HG02884 (cell line): ENCODE measurements at regions not wholly inside any gene's neighbourhood (a gene's known extent, or its start where the extent isn't known, plus 50 kb on each side); places are given as distances from the start of the nearest gene placed in this dataset.

Source experiments
- ATAC-seq: cut with Tn5 transposase; IDR thresholded peaks from one replicate; pipeline ENCODE4 v1.9.1; 2021; ENCODE audit warnings: mild to moderate bottlenecking, moderate library complexity; ENCODE audit not compliant: unreplicated experiment

GRCh38 chr13:100941377-100942368 is 267.1 kb upstream of the TMTC4 start:
- no peak for ATAC-seq

GRCh38 chr13:100940658-100941057 is 266.1 kb upstream of the TMTC4 start:
- no peak for ATAC-seq

DNA sequence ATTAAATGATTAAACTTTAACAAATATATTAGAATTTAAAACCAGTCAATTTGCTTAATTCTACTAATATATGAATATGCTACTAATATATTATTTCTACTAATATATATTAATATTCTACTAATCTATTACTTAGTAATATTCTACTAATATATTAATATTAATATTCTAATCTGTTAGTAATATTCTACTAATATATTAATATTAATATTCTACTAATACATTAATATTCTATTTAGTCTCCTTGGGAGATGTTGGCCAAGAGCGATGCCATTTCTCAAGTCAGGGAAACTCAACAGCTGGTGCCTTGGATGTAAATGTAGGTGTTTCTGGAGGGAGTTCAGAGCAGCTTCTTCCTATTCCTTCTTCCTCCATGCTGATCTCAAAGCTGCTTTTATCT is 259.2 kb upstream of the TMTC4 start:
- ATAC-seq: no peak

- ATAC-seq: no peak
These were observed 248.0 kb upstream of the TMTC4 start for GRCh38 chr13:100922599-100922998.

DNA sequence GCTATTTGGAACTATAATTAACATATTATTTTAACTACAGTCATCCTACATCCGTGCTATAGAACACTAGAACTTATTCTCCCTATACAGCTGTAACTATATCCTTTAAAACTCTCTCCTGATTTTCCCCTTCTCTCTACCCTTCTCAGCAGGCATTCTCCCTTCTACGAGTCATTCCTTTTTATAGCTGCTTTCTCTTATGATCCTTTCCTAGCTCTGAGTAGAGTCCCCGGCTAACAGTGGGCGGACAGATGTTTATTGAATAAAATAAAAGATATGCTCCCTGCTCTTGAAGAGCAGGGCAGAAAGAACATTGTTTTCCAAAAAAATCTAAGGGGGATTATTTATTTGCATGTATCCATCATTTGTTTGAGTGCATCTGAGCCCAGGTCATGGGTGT is 246.5 kb upstream of the TMTC4 start:
- ATAC-seq: no peak

GRCh38 chr13:100917011-100917410 is 242.4 kb upstream of the TMTC4 start:
- no peak for ATAC-seq

DNA sequence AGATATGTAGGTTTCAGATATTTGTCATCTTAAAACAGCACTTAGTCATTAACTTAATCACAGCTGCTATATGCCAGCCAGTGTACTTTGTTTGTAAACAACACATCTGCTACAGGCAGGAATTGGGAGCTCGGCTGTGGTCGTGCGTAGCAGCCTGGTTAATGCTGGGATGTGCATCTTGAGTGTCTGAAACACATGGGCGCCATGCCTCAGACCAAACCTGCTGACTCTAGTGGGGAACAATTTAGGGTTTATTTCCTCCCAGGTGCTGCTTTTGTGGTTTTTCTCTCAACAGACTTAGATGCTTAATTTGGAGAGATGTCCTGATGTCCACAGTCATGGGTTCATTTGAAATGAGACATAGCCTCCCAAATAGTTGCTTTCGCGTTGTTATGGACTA is 238.5 kb upstream of the TMTC4 start:
- ATAC-seq: no peak

DNA sequence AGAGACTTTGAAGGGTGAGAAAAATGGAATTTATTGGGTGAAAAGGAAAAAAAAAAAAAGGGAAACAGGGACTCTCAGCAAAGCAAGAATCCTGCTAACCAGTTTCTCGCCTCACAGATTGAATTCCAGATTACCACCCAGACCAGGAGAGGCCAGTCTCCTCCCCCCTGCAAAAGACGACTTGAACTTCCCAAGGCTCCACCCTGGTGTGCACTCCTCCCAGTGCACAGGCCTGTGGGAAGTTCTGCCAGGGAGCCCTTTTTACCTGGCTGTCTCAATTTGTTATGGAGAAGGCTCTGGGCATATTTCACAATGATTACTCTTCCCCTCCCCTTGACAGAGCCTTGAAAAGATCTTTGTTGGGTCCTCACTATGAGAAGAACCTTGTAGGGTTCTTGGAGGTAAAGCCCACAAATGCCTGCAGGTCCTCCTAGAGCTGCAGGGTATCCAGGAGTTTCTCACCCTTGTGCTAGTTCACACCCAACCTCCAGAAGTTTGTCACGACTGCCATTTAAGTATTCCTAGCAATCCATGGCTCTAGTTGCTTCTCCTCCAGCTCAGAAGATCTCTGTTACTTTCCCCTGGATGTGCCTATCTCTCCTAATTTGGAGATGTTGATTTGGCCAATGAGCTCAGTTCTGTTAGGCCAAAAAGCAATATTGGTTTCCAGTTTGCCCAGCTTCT is 229.8 kb upstream of the TMTC4 start:
- ATAC-seq: no peak

- no peak for ATAC-seq
These were observed 225.2 kb upstream of the TMTC4 start for GRCh38 chr13:100899720-100900316.

- no peak for ATAC-seq
These were observed 223.8 kb upstream of the TMTC4 start for GRCh38 chr13:100898431-100898830.

DNA sequence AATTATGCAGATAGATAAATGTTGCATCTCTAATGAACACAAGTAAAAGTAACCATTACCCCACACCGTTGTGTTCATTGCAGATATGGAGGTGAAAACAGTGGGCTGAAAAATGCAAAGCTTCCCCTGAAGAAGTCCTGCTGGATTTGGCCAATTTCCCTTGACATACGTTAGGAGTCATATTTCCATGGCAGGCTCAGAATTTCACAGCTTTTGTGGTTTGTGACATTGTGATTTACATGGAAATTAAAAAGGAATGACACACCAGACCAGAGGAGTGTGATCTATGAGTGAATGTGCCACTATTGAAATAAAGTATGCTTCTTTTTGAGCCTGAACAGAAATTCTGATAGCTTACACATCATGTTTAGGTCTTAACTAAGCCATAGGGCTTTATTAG is 221.1 kb upstream of the TMTC4 start:
- no peak for ATAC-seq

DNA sequence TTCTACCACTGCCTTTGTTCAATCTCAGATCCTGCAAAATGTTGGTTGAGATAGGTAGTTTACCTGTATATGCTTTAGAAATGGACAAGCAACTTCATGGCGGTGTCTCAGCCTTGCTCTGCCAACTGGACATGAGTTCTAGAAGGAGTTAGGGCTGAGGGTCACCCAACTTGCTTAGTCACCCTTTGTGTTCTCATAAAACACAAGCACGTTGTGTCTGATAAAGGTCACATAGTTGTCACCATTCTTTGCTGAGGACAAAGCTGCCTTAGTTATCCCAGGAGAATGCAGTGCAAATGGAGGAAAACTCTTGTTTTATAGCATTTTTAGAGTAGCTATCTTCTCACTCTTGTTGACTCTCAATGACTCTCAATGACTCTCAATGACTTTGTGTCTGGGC is 218.4 kb upstream of the TMTC4 start:
- ATAC-seq: no peak

DNA sequence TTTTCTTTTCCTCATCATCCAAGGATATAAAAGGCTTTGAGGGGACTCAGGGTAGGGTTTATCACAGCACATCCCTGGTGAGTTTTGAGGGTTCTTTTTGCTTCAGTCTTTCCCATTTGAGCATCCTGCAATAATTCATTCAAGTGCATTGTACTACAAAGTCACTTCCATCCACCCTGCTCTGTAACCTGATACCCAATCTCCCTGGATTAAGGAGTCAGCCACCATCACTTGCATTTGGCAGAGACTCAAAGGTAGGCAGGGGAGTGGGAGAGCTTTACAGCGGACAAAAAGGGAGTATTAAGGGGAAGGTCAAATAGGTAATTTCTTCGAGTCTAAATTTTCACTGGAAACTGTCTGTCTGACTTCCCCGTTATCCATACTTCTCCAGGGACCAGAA is 216.1 kb upstream of the TMTC4 start:
- ATAC-seq: no peak

DNA sequence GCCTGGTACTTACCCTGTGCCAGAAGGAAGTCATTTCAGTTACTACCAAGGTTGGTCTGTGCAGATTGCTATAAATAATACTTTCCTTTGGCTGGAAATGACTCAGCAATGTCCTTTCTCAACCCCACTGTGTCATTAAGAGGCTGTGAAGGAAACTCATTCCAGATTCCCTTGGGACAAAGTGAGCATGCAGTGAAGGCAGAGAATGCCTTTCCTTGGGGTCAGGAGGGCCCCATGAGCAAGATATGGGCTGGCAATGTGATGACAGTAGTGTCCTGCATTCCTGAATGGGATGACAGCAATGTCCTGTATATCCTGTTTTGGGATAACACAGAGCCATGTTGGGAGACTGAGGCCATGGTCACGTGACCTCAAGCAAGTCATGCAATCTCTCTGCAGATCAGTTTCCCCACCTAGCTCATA is 213.1 kb upstream of the TMTC4 start:
- no peak for ATAC-seq

GRCh38 chr13:100883453-100883852 is 208.9 kb upstream of the TMTC4 start:
- no peak for ATAC-seq

DNA sequence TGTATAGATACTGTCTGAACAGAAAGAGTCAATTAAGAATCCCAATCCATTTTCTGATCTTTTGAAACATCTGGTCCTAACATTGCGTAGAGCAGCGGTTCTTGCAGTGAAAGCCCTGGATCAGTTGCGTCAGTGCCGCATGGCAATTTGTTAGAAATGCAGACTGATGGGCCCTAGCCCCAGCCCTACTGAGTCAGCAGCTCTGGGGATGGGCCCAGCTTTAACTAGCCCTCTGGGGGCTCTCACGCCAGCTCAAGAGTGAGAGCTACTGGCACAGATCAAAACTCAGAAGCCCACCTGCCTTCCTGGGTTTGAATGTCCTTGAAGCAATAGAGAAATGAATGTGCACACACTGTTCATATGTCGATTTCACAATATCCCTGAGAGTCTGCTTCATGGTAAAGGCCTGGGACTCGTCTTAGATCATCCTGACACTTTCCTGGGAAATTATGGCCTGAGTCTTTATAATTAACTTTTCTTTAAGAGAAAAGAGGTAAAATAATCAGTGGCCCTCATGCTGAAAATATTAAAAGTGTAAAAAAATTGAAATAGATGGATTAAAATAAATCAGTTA is 206.8 kb upstream of the TMTC4 start:
- ATAC-seq: no peak

- ATAC-seq: no peak
These were observed 205.6 kb upstream of the TMTC4 start for GRCh38 chr13:100880166-100880565.

DNA sequence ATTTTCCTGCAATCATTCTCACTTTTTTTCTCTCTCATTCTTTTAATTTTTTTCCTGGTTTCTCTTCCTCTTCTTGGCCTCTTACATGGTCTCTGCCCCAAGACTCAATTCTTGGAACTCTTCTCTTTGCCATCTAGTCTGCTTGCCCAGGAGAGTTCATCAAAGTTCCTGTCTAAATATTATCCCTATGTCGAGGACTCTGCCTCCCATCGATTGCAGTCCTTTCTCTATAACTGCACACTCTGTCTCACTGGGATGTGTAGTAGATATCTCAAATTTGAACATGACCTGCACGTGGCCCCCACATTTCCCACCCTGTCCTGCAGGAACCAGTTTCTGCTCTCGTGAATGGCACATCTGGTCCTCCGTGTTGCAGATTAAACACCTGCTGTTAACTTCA is 204.7 kb upstream of the TMTC4 start:
- no peak for ATAC-seq

DNA sequence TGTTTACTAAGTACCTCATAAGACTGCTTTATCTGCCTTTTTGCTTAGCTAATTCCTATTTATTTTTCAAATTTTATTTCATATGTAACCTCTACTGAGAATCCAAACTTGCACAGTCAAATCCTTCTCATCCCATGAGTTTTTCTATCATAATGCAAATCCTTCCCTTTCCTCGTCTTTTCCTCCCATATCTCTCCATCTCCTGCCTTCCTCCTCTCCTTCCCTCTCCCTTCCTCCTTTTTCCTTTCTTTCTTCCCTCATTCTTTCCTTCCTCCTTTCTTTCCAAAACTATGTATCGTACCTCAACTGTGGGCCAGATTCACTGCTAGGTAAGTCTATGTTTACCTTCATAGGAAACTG is 201.4 kb upstream of the TMTC4 start:
- no peak for ATAC-seq

- peak; percentile 76 for ATAC-seq
These were observed 200.9 kb upstream of the TMTC4 start for GRCh38 chr13:100875392-100876043.

DNA sequence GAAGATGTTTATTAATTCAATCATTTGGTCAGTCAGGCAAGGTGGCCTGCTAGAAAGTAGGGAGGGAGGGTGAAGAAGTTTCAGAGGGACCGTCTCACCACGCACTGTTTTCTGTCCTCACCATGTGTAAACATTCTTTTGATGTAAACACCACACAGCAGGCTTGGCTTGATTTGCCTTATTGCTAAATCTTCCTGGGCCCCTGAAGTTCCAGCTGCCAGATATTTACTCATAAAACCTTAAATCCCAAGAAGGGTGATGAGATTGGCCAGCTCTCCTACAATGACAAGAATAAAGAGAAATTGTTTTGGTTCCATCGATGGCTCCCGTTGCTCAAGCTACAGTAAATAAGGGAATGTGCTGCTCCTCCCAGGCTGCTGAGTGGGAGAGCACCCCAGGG is 198.2 kb upstream of the TMTC4 start:
- no peak for ATAC-seq
